ENCODE measurements at regions not wholly inside any gene's neighbourhood (a gene's known extent, or its start where the extent isn't known, plus 50 kb on each side); places are given as distances from the start of the nearest gene placed in this dataset.

DNA sequence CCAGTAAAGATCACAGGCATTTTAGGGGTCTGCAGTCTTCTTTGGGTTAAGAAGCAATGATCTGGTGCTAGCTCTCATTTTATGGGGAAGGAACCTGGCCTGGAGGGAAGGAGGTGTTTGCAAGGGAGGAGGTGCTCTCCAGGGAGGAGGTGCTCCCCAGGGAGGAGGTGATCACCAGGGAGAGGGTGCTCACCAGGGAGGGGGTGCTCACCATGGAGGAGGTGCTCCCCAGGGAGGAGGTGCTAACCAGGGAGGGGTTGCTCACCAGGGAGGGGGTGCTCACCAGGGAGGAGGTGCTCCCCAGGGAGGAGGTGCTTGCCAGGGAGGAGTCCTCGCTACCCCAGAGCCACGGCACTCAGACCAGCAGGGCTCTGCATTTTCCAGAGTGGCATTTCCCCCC is 115.7 kb downstream of the TLE3 start:
- TF ChIP-seq POLR2A (IDR thresholded peaks at IDR 0.05; ENCODE audit: low read depth, low read length) (no peak), POLR2AphosphoS5 (IDR thresholded peaks at IDR 0.05; ENCODE audit: low read depth, low read length) (no peak), TAF1 (IDR thresholded peaks at IDR 0.05; ENCODE audit: low read depth, low read length) (no peak)
